GM18507 (cell line): ENCODE measurements at regions not wholly inside any gene's neighbourhood (a gene's known extent, or its start where the extent isn't known, plus 50 kb on each side); places are given as distances from the start of the nearest gene placed in this dataset.

Experiments
- DNase-seq: peaks from one replicate; pipeline ENCODE4 v3.0.0; 2011; ENCODE audit warnings: low read depth; ENCODE audit not compliant: insufficient read length; ENCODE audit errors: extremely low spot score
- FAIRE-seq: peaks from 2 replicates; lab custom pipeline; 2011; peaks lifted over from hg19 to GRCh38; lab: Jason Lieb, UNC

DNA sequence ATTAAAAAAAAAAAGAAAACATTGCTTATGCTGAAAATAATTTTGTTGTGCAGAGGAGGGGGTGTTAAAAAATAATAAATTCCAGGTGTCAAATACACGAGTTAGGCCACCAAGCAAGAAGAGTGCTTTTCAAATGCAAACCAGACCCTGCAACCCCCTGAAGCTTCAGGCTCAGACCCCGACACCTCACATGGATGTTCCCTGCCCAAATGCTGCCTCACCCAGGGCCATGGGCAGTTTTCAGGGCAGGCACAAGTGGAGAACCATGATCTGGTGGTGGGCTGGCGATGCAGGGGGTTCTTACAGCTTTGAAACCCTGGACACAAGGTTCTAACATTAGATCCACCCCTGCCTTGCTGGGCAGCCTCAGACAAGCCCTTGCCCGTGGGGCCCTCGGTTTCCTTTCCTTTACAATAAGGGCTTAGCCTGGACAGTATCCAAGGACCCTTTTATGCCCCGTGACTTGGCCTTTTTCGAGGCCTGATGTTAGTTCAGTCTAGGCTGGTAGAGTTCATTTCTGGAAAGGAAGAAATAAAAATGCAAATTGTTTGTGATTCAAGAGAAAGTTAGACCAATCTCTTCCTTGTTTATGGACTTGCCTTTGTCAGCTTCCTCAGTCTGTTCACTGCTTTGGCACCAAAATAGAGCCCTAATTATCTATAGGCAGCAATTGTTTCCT is 168.7 kb downstream of the DDX1 start:
- no peak for FAIRE-seq
- DNase-seq: no peak

DNA sequence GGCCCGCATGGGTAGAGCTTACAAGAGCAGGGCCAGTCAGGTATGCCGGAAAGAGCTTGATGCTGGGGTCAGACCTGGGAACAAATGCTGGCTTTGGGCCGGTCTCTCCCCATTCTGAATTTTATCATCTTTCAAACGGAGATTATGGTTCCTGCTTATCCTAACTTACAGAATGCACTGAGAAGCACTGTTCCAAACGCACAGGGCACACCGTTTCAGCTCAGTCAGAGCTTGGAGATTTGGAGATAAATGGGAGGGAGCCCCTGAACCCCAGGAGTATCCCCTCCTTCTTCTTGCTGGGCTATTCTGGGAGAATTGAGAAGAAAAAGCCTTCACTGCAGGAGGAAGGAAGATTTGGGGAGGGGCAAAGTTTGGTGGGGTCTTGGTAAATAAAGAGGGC is 169.4 kb downstream of the DDX1 start:
- DNase-seq: no peak
- no peak for FAIRE-seq

DNA sequence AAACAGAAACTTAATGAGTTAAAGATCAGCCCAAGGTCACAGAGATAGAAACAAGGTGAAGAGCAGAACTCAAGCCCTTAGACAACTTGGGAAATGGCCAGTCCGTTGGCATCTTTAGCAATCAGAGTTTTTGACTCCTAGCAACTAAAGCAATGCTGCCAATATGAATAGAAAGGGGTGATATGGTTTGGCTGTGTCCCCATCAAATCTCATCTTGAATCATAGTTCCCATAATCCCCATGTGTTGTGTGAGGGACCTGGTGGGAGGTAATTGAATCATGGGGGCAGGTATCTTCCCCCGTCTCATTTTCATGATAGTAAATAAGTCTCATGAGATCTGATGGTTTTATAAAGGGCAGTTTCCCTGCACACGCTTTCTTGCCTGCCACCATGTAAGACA is 170.2 kb downstream of the DDX1 start:
- no peak for DNase-seq
- FAIRE-seq: no peak

DNA sequence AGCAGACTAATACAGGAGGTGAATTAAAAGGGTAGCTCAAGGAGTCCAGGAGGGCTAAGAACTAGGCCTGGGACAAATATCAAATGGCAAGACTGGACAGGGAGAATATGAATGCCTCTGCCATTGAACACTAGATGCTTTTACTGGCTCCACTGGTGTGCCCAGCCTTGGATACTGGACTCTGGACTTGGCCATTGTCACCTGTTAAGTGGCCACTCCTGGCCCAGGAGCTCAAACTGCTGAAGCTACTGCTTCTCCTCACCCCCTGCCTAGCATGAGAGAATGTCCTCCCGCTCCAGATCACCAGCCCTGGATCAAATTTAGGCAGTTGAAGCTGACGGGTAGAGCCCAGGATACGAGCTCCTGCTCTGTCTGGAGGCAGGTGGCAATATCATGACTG is 170.8 kb downstream of the DDX1 start:
- FAIRE-seq: no peak
- no peak for DNase-seq

DNA sequence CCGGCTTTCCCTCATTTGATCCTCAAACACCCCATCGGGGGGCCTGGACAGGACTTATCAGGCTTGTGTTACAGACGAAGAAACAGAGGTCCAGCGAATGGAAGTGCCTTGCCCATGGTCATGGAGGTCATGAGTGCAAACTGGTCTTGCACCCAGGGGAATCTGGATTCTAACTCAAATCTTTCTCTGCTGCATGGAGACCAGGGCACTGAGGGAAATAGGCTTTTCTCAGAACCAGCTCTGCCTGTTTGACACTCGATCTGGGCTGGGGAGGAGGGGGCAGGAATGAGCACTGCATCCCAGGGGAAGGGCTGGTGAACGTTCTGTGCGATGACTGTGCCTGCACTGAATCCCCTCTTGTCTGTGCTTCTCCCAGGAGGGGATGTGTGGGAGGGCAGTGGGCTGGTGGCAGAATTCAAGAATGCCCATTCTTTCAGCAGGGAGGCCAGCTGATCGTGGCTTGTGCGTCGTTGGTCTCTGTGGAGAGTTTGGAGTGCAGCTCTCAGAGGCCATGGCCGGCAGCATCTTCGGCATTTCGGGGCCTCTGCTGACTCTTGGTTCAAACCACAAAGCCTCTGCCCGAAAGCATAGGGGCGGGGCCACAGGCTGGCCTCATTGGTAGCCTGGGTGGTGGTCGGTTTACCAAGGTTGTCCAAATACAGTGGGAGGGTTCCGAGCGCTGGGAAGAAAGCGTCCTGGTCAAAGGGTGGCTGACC is 171.6 kb downstream of the DDX1 start:
- FAIRE-seq: no peak
- no peak for DNase-seq

DNA sequence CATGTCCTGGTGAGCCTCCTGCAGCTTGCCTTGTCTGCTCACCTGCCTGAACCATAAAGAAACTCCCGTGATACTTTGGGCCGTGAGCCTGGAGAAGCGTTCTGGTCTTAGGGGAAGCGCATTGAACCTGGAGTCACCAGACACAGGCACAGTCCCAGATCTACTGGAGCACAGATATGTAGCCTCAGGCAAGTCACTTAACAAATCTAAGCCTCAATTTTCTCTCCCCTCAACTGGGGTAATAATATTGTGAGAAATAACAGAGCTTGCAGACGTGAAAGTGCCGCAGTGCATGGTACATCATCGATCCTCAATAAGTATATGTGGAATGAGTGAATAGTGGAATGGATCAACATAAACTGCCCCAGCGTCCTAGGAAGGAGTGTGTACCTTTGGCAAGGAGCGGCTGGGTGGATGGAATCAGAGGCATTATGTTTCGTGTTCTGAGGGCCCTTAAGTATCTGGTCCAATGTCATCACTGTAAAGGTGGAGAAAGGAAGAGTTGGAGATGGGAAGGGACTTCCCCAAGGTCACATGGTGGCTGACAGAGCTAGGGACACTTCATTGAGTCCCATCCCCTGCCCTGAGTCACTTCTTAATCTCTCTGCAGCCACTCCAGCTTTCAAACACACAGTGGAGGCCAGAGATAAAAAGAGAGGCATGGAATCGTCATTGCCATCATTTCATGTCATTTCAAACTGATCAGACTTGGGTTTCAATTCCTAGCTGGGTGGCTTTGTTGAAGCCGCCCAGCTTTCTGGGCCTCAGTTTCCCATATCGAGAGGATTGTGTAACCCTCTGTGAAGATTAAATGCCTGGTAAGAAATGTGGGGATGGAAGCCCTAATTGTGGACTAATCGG is 172.4 kb downstream of the DDX1 start:
- FAIRE-seq (no peak), DNase-seq (no peak)

DNA sequence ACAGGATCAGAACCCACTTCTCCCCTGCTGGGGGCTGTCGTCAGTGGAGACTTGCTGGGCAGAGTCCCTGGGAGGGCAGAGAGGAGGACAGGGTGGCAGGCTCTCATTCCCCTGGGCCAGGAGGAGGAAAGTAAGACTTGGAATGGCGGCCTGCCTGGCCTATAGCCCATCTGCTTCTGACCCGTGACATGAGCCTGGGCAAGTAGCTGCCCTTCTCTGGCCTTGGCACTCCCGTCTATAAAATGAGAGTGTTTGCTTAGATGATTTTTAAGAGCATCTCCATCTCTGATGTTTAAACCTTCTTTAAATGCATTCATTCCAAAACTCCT is 173.0 kb downstream of the DDX1 start:
- no peak for FAIRE-seq

DNA sequence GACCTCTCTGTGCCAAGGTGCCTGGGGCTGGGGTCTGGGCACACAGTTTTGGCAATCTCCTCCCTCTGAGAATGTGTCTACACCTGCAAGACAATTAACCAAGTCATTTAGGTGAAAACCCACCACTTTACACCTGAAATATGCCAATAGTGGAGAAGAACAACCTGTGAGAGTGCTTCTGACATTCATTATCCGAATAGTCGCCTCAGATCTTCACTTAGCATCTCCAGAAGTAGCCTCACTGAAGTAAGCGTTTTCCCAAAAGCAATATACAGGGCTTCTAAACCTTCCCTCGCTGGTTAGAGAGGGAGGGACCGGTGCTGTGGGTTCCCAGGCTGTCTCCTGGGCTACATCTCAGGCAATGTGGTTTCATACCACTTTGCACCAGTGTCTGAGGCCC is 173.5 kb downstream of the DDX1 start:
- FAIRE-seq (no peak), DNase-seq (no peak)

More for the DNA sequence above, 173.0 kb downstream of the DDX1 start:
- DNase-seq: no peak

DNA sequence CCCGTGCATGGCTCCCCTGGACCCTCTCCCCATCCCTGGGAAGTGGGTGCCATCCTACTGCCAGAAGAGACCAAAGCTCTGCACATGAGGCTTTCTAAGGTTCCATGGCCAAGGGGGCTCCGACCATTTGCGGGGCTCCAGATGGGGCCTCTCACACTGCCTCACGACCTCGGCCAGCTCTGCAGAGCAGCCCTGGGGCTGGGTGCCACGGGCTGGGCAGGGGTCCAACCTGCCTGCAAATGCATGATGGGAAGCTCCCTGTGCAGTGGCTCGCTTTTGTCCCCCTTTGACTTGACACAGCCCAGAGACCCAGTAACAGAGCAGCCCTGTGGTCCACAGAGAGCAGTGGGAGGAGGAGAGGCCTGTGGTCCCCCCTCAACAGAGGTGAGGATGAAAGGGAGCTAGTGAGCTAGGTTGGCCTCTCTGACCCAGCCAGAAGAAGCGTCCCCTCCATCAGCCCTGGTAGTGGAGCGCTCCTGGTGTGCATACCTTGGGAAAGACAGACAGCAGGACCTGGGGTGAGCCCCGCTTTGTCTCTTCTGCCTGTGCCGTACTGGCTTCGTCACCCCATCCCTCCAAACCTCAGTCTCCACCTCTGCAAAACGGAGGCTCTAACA is 174.1 kb downstream of the DDX1 start:
- DNase-seq (no peak), FAIRE-seq (no peak)

DNA sequence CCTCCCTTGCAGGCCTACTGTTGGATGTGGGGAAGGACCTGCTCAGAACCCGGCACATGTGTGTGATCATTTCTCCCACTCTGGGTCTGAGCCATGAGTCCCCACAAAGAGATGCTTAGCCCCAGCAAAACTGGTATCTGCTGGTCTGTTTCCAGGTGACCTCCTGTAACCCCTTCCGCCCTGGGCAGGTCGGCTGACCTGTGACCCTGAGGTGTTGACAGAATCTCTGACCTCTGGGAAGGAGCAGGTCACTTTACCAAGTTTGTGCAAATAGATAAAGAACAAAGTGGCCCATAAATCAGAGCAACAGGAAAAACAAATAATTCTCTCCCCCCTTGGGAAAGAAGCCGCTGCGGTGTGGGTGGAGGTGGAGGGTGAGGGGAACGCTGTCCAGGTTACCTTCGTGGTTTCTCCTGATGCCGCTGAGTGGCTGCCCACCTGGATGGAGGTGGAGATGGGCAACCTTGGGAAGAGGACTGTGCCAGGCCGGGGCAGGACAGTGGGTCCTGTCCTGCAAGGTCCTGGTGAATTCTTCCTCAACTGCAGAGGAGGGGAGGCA is 174.0 kb upstream of the MYCN start:
- FAIRE-seq (no peak), DNase-seq (no peak)

DNA sequence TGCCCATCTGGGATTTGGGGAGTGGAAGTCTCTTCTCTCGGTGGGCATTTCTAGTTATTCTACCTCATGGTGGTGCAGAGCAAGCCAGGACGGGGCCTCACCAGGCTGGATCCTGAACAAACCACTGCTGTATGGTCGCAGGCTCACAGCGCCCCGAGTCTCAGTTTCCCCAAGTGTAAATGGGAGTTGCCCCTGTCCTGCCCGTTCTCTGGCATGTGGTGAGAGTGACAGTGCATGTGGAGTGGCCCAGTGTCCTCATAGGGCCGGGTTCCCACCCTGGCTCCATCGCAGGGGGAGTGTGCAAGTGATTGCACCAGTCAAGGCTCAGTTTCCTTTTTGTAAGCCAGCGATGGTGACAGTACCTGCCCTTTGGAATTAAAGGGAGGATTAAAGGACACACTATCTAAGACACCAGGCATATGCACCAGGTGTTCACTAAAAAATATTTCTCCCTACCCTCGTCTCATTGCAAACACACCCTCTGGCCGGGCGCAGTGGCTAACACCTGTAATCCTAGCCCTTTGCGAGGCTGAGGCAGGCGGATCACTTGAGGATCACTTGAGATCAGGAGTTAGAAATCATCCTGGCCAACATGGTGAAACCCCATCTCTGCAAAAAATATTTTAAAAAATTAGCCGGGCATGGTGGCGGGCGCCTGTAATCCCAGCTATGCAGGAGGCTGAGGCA is 173.3 kb upstream of the MYCN start:
- FAIRE-seq: no peak
- no peak for DNase-seq

DNA sequence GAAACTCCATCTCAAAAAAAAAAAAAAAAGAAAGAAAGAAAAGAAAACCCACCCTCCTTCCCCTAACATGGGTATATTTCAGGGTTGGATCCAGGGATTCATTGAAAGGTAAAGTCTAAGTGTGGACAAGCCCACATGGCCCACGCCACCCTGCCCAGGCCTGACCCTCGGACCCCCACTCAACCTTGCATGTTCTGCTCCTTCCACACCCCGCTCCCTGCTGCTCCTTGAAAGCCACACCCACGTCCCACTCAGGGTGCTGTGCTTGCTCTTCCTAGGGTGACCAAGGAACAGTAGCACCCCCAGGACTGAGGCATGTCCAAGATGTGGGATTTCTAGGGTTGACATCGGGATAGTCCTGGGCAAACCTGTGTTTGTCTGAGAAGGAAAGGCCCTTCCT is 172.7 kb upstream of the MYCN start:
- FAIRE-seq: no peak
- no peak for DNase-seq

DNA sequence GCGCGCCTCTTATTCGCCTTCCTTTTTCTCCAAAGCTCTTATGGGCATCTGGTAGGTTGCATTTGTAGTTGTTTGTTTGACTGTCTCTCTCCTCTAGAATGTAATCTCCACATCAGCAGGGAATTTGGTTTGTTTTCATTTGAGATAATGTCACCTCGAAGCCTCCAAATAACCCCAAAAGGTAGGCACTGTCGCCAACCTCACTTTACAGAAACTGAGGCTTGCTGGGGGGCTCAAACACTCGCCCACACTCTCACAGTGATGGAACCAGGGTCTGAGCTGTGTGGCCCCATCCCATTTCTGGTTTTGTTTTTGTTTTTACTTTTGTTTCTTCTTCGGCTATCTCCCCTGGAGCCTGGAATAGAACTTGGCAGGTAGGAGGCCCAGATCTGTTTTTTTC is 172.2 kb upstream of the MYCN start:
- DNase-seq: no peak
- no peak for FAIRE-seq

DNA sequence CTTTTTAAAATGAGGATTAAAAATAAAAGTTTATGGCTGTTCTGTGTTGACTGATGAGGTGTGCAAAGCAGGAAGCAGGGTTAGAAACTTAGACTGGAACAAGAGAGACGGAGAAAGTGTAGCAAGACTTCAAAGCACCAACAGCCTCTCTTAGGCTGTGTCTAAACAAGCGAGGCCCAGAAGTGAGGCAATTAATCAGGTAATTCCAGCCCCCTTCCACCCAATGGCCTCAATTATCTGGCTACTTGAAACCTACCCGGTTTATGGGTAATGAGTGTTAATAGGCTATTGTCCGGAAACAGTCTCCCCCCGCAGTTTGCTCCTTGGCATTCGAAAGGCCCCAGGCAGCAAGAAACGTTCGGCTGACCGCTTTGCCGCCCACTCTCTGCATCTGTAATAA is 171.7 kb upstream of the MYCN start:
- DNase-seq (no peak), FAIRE-seq (no peak)

DNA sequence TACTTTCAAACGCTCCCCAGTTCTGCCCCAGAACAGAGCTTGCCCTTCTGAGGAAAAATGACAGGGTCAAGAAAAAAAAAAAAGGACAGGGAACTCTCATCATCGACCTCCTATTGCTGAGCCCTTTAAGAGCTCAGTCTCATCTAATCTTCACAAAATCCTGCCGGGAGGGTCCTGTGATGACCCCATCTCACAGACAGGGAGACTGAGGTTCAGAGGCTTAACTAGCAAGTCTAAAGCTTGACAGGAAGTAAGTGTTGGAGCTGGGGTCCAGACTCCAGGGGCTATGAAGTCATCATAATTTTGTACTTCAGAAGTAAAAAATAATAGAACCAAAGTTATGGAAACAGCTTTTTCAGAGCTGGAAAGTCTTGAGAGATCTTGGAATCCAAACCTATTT is 171.1 kb upstream of the MYCN start:
- FAIRE-seq (no peak), DNase-seq (no peak)

DNA sequence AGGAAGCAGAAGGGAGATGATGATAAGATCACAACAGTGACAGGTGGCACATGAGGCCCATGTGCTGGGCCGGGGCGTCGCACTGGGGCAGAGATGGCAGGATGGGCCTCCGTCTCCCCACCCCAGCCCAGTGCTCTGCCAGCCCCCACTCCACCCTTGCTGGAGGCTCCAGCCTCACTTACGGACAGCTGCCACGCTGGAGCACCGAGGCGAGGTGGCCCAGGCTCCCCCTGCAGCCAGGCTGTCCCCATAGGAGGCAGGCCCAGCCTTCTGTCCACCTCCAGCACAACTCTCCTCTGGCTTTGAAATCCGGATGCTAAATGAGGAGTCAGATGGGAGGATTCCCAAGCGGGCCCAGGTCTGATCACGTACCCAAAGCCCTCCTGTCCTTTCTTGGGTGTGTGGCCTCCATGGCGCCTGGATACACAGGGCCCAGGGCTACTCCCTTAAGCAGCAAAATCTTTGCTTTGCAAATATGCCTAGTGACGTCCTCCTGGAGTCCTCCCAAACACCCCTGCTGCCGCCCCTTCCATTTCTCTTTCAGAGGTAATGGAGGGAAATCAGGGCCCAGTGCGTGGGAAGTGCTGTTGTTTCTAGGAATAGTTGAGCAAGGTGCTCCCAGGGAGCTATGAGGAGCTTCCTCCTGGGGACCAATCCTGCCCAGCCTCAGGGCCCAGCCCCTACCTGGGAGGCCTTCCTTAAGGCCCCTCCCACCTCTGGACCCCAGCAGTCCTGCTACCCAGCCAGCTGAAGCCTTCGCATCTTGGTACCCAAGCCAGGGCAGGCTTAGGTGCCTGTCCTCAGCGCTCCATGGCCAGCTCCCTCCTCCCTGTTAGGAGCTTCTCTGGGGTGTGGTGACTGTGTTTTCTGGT is 170.4 kb upstream of the MYCN start:
- FAIRE-seq (no peak), DNase-seq (no peak)

DNA sequence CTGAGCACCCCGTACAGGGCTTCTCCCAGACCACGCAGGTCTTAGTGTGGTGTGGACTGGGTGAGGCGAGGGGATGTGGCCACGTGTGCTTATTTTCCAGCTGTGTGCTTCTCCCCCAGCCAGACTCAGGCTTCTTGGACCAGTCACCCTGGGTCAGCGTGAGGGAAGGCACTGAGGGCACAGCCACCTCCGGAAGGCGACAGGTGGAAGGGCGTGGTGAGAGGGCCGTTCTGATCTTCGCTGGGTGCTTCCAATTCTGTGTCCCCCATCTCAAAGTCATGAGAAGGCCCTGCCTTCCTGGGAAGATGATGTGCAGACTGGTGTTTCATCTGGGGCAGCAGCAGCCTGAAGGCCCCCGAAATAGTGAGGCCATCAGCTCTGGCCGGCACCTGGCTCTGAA is 169.7 kb upstream of the MYCN start:
- no peak for DNase-seq
- FAIRE-seq: no peak

DNA sequence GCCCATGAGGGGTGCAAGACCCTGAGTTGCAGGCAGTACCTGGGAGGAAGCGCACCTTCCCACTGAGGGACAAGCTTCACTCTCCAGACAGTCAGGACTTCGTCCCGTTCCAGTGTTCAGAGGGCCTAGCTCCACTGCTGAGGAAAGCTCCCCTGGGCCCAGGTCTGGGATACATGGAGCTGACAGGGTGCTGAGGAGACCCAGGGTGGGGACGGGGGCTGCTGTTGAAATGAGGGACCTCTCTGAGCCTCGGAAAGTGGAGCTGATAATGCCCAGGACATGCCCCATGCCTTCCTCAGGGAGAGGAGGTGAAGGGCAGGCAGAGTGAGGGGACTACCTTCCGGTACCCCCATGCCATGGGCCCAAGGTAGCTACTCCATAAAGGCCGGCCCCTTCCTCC is 169.2 kb upstream of the MYCN start:
- DNase-seq (no peak), FAIRE-seq (no peak)
